H9 (cell line): ENCODE measurements at regions not wholly inside any gene's neighbourhood (a gene's known extent, or its start where the extent isn't known, plus 50 kb on each side); places are given as distances from the start of the nearest gene placed in this dataset.

Experiments
- DNase-seq: peaks from one replicate; pipeline ENCODE4 v3.0.0-alpha.2; 2017
- H2AFZ ChIP-seq: one replicate; pipeline ENCODE4 v1.6.1; 2013; ENCODE audit warnings: mild to moderate bottlenecking, low read length, control low read depth, moderate library complexity
- H2AK5ac ChIP-seq: 2 replicates; pipeline ENCODE4 v1.6.1; 2013; ENCODE audit warnings: low read length, control low read depth, mixed read lengths; ENCODE audit not compliant: insufficient read length
- H2BK120ac ChIP-seq: one replicate; pipeline ENCODE4 v1.6.1; 2013; ENCODE audit warnings: low read depth, mild to moderate bottlenecking, low read length, control low read depth, inconsistent platforms; ENCODE audit not compliant: poor library complexity, severe bottlenecking
- H2BK12ac ChIP-seq: 2 replicates; pipeline ENCODE4 v1.6.1; 2013; ENCODE audit warnings: low read length, control low read depth, mixed read lengths, low read depth; ENCODE audit not compliant: insufficient read length
- H2BK15ac ChIP-seq: 2 replicates; pipeline ENCODE4 v1.6.1; 2013; ENCODE audit warnings: low read depth, low read length, control low read depth
- H2BK20ac ChIP-seq: one replicate; pipeline ENCODE4 v1.6.1; 2013; ENCODE audit warnings: low read depth, mild to moderate bottlenecking, low read length, control low read depth, inconsistent platforms; ENCODE audit not compliant: poor library complexity, severe bottlenecking
- H2BK5ac ChIP-seq: 2 replicates; pipeline ENCODE4 v1.6.1; 2013; ENCODE audit warnings: low read length, control low read depth, mixed read lengths; ENCODE audit not compliant: insufficient read length
- H3K14ac ChIP-seq: 2 replicates; pipeline ENCODE4 v1.6.1; 2013; ENCODE audit warnings: low read length, control low read depth; ENCODE audit not compliant: insufficient read depth
- H3K18ac ChIP-seq: 2 replicates; pipeline ENCODE4 v1.6.1; 2013; ENCODE audit warnings: low read depth, mild to moderate bottlenecking, mixed read lengths, low read length, control low read depth; ENCODE audit not compliant: insufficient read length
- H3K23ac ChIP-seq: 2 replicates; pipeline ENCODE4 v1.6.1; 2013; ENCODE audit warnings: low read length, control low read depth, mixed read lengths, low read depth; ENCODE audit not compliant: insufficient read length
- H3K23me2 ChIP-seq: 2 replicates; pipeline ENCODE4 v1.6.1; 2013; ENCODE audit warnings: low read depth, mild to moderate bottlenecking, mixed read lengths, low read length, control low read depth; ENCODE audit not compliant: insufficient read length, poor library complexity, severe bottlenecking
- H3K27ac ChIP-seq: 2 replicates; pipeline ENCODE4 v1.5.1; 2013; ENCODE audit warnings: low read length, control low read depth, mixed read lengths, low read depth; ENCODE audit not compliant: insufficient read length
- H3K27me3 ChIP-seq: 2 replicates; pipeline ENCODE4 v1.6.1; 2013; ENCODE audit warnings: low read length, control low read depth, inconsistent platforms; ENCODE audit not compliant: insufficient read depth
- H3K4ac ChIP-seq: 2 replicates; pipeline ENCODE4 v1.6.1; 2013; ENCODE audit warnings: low read depth, mild to moderate bottlenecking, control low read depth, inconsistent platforms, low read length, moderate library complexity
- H3K4me1 ChIP-seq: 2 replicates; pipeline ENCODE4 v1.6.1; 2013; ENCODE audit warnings: low read length, control low read depth, inconsistent platforms; ENCODE audit not compliant: insufficient read depth
- H3K4me2 ChIP-seq: 2 replicates; pipeline ENCODE4 v1.6.1; 2013; ENCODE audit warnings: low read length, control low read depth, mixed read lengths; ENCODE audit not compliant: insufficient read length, insufficient read depth
- H3K56ac ChIP-seq: 2 replicates; pipeline ENCODE4 v1.6.1; 2013; ENCODE audit warnings: low read depth, mild to moderate bottlenecking, mixed read lengths, low read length, control low read depth; ENCODE audit not compliant: insufficient read length
- H3K79me1 ChIP-seq: 2 replicates; pipeline ENCODE4 v1.6.1; 2013; ENCODE audit warnings: low read depth, mild to moderate bottlenecking, moderate library complexity, low read length, control low read depth, inconsistent platforms; ENCODE audit not compliant: insufficient read depth, poor library complexity, severe bottlenecking
- H3K79me2 ChIP-seq: 2 replicates; pipeline ENCODE4 v1.6.1; 2013; ENCODE audit warnings: low read length, control low read depth, inconsistent platforms; ENCODE audit not compliant: insufficient read depth
- H3K9ac ChIP-seq: 2 replicates; pipeline ENCODE4 v1.6.1; 2013; ENCODE audit warnings: low read length, control low read depth, mixed read lengths; ENCODE audit not compliant: insufficient read length; ENCODE audit errors: extremely low read depth
- H3K9me3 ChIP-seq: one replicate; pipeline ENCODE4 v1.6.1; 2013; ENCODE audit warnings: low read depth, low read length, inconsistent platforms; ENCODE audit not compliant: control insufficient read depth
- H3T11ph ChIP-seq: one replicate; pipeline ENCODE4 v1.6.1; 2013; ENCODE audit warnings: mild to moderate bottlenecking, low read length, control low read depth, inconsistent platforms
- H4K20me1 ChIP-seq: one replicate; pipeline ENCODE4 v1.6.1; 2013; ENCODE audit not compliant: control insufficient read depth, insufficient read length, insufficient read depth
- H4K5ac ChIP-seq: 2 replicates; pipeline ENCODE4 v1.6.1; 2013; ENCODE audit warnings: low read depth, mild to moderate bottlenecking, mixed read lengths, low read length, control low read depth; ENCODE audit not compliant: insufficient read length
- H4K8ac ChIP-seq: replicated peaks from 2 replicates; pipeline ENCODE4 v1.6.1; 2013; ENCODE audit warnings: low read length, control low read depth, mixed read lengths, low read depth; ENCODE audit not compliant: insufficient read length
- H4K91ac ChIP-seq: 2 replicates; pipeline ENCODE4 v1.6.1; 2013; ENCODE audit warnings: low read depth, mild to moderate bottlenecking, moderate library complexity, mixed read lengths, low read length, control low read depth; ENCODE audit not compliant: insufficient read length
- H3K27ac Mint-ChIP-seq, 3 experiments: 2 replicates in 2 of 3; 3 replicates in 1 of 3; pipeline ENCODE4 v1.8.0; 2020 to 2021; ENCODE audit warnings: mixed read lengths in 3 of 3, mild to moderate bottlenecking in 1 of 3, moderate library complexity in 1 of 3
- H3K27me3 Mint-ChIP-seq: 2 replicates; pipeline ENCODE4 v1.8.0; 2021; ENCODE audit warnings: low read depth, mild to moderate bottlenecking, moderate library complexity, mixed read lengths
- H3K36me3 Mint-ChIP-seq, 3 experiments: 2 replicates in 2 of 3; 3 replicates in 1 of 3; pipeline ENCODE4 v1.8.0; 2020 to 2021; ENCODE audit warnings: low read depth in 3 of 3, mixed read lengths in 3 of 3; ENCODE audit not compliant: insufficient read depth in 1 of 3
- H3K4me1 Mint-ChIP-seq, 2 experiments: 2 replicates each; pipeline ENCODE4 v1.8.0; 2020; ENCODE audit warnings: mixed read lengths in 2 of 2
- H3K4me3 Mint-ChIP-seq, 2 experiments: 2 replicates in 1 of 2; 3 replicates in 1 of 2; pipeline ENCODE4 v1.8.0; 2020 to 2021; ENCODE audit warnings: mild to moderate bottlenecking in 2 of 2, mixed read lengths in 2 of 2, moderate library complexity in 1 of 2
- H3K9me3 Mint-ChIP-seq, 2 experiments: 2 replicates in 1 of 2; 3 replicates in 1 of 2; pipeline ENCODE4 v1.8.0; 2020; ENCODE audit warnings: mild to moderate bottlenecking in 2 of 2, mixed read lengths in 2 of 2, moderate library complexity in 1 of 2
- CTCF ChIP-seq: fragments of 200-600 bp; sonication (generic); conservative IDR thresholded peaks from 3 replicates; pipeline ENCODE4 v1.8.0; 2021; ENCODE audit warnings: antibody characterized with exemption, mild to moderate bottlenecking
- WGBS: extraction: QIAGEN DNeasy Blood & Tissue Kit; methylation state at CpG from one replicate; pipeline ENCODE4 v1.1.7; 2013; ENCODE audit warnings: missing lambda C conversion rate, low lambda C conversion rate, mixed read lengths; ENCODE audit not compliant: insufficient read length; ENCODE audit errors: extremely low coverage; 5-methylcytosine and 5-hydroxymethylcytosine counted together

- no peaks in the 10 kb centered on the region for H3K79me2 ChIP-seq
- Mint-ChIP-seq H3K4me1 (peaks cover 33 to 34% of the 10 kb centered on the region in 2 experiments), H3K27ac (no peak overlapping the region; a peak in 1 of 7 replicates), H3K9me3 (no peaks in the 10 kb centered on the region; a peak in 1 of 5 replicates), H3K36me3 (no peaks in the 10 kb centered on the region), H3K27me3 (peaks cover 1% of the 10 kb centered on the region; the same call in 1 of the 2 replicates), H3K4me3 (no peak overlapping the region)
- no peak overlapping the region for H3K23ac ChIP-seq
- no peak overlapping the region for H3K27ac ChIP-seq
- no peak overlapping the region for H3K14ac ChIP-seq
- no peak overlapping the region for H3K4ac ChIP-seq
- no peak overlapping the region for H4K5ac ChIP-seq
- no peak overlapping the region for H3K9ac ChIP-seq
- H3K18ac ChIP-seq, result no peak overlapping the region
- no peak overlapping the region for H2BK5ac ChIP-seq
- no peak overlapping the region for H2AFZ ChIP-seq
- H4K8ac ChIP-seq, result no peak overlapping the region
- H3K9me3 ChIP-seq, result no peaks in the 10 kb centered on the region
- no peak overlapping the region for H2AK5ac ChIP-seq
- no peak overlapping the region for H2BK120ac ChIP-seq
- no peaks in the 10 kb centered on the region for H4K20me1 ChIP-seq
- H2BK20ac ChIP-seq, result no peak overlapping the region
- WGBS, result no CpG with 5 or more reads among the region's 1 CpG
- no peaks in the 10 kb centered on the region for H3K4me1 ChIP-seq
- H4K91ac ChIP-seq, result no peak overlapping the region
- no peak overlapping the region for H3K4me2 ChIP-seq
- no peaks in the 10 kb centered on the region for H3K27me3 ChIP-seq
- H3K56ac ChIP-seq, result no peak overlapping the region
- no peaks in the 10 kb centered on the region for H3K23me2 ChIP-seq
- H3K79me1 ChIP-seq, result no peaks in the 10 kb centered on the region
- no peak overlapping the region for H2BK15ac ChIP-seq
- DNase-seq, result no peak
- H3T11ph ChIP-seq, result no peak overlapping the region
- H2BK12ac ChIP-seq, result no peak overlapping the region
- TF ChIP-seq CTCF, result no peak
These were observed 56.7 kb upstream of the FST start for GRCh38 chr5:53423724-53424123.
